ENCODE measurements at regions not wholly inside any gene's neighbourhood (a gene's known extent, or its start where the extent isn't known, plus 50 kb on each side); places are given as distances from the start of the nearest gene placed in this dataset.

- H3K4me3 Mint-ChIP-seq: no peak overlapping the region
- WGBS (ENCODE audit: insufficient coverage): 98% methylated on average over 7 of the region's 9 CpGs
- H3K9me3 ChIP-seq: no peaks in the 10 kb centered on the region
- H3K27me3 Mint-ChIP-seq: peaks cover 0 to 2% of the 10 kb centered on the region in 2 donors
- ChIA-PET CTCF (no interaction called here), POLR2A (no interaction called here)
- no peak overlapping the region for H3K27ac Mint-ChIP-seq
- no peaks in the 10 kb centered on the region for H3K4me1 Mint-ChIP-seq
- no peak for ATAC-seq (replicated peaks in 1 of 4)
- no peaks in the 10 kb centered on the region for H3K4me1 ChIP-seq (ENCODE audit: control insufficient read depth in 1 of 2, extremely low read depth in 1 of 2, insufficient read depth in 2 of 2, low read length in 2 of 2)
- H3K36me3 Mint-ChIP-seq: no peaks in the 10 kb centered on the region
- no peaks in the 10 kb centered on the region for H3K27me3 ChIP-seq (replicated peaks in 1 of 2; ENCODE audit: control insufficient read depth in 2 of 2, extremely low read depth in 1 of 2, insufficient read depth in 2 of 2, low read length in 1 of 2)
- no peak overlapping the region for H3K27ac ChIP-seq (ENCODE audit: low read length)
- H3K36me3 ChIP-seq (ENCODE audit: control insufficient read depth in 2 of 2, extremely low read depth in 1 of 2, insufficient read depth in 1 of 2, low read length in 1 of 2): no peaks in the 10 kb centered on the region
- H3K4me3 ChIP-seq (ENCODE audit: control insufficient read depth in 1 of 2, extremely low read depth in 1 of 2, low read length in 1 of 2): no peak overlapping the region
- H3K9me3 Mint-ChIP-seq: peaks cover 10 to 11% (median 11%) of the 10 kb centered on the region in 3 donors
- no peak for DNase-seq
These were observed 402.6 kb upstream of the ANKRD30A start for GRCh38 chr10:36722777-36723176.

GRCh38 chr10:36721871-36722270, 403.5 kb upstream of the ANKRD30A start:
- DNase-seq (no peak), ATAC-seq (replicated peaks in 1 of 4) (no peak)
- H3K4me3 Mint-ChIP-seq: no peak overlapping the region
- Histone ChIP-seq H3K4me3 (ENCODE audit: control insufficient read depth in 1 of 2, extremely low read depth in 1 of 2, low read length in 1 of 2) (no peak overlapping the region), H3K36me3 (ENCODE audit: control insufficient read depth in 2 of 2, extremely low read depth in 1 of 2, insufficient read depth in 1 of 2, low read length in 1 of 2) (no peaks in the 10 kb centered on the region), H3K27ac (ENCODE audit: low read length) (no peak overlapping the region), H3K27me3 (replicated peaks in 1 of 2; ENCODE audit: control insufficient read depth in 2 of 2, extremely low read depth in 1 of 2, insufficient read depth in 2 of 2, low read length in 1 of 2) (no peaks in the 10 kb centered on the region), H3K4me1 (ENCODE audit: control insufficient read depth in 1 of 2, extremely low read depth in 1 of 2, insufficient read depth in 2 of 2, low read length in 2 of 2) (no peaks in the 10 kb centered on the region), H3K9me3 (no peaks in the 10 kb centered on the region)
- peaks cover 0 to 2% of the 10 kb centered on the region in 2 donors for H3K27me3 Mint-ChIP-seq
- no peaks in the 10 kb centered on the region for H3K36me3 Mint-ChIP-seq
- H3K27ac Mint-ChIP-seq: no peak overlapping the region
- POLR2A ChIA-PET: no interaction called here
- CTCF ChIA-PET: no interaction called here
- no peaks in the 10 kb centered on the region for H3K4me1 Mint-ChIP-seq
- WGBS (ENCODE audit: insufficient coverage): 81% methylated on average over 2 of the region's 2 CpGs
- H3K9me3 Mint-ChIP-seq: peaks cover 11 to 15% (median 11%) of the 10 kb centered on the region in 3 donors

GRCh38 chr10:36720895-36721294, 404.5 kb upstream of the ANKRD30A start:
- peaks cover 0 to 2% of the 10 kb centered on the region in 2 donors for H3K27me3 Mint-ChIP-seq
- CTCF ChIA-PET: no interaction called here

GRCh38 chr10:36717118-36717517, 408.3 kb upstream of the ANKRD30A start:
- no CpG with 5 or more reads among the region's 2 CpGs for WGBS (ENCODE audit: insufficient coverage)
- ChIA-PET CTCF (no interaction called here), POLR2A (no interaction called here)
- H3K36me3 ChIP-seq (ENCODE audit: control insufficient read depth in 2 of 2, extremely low read depth in 1 of 2, insufficient read depth in 1 of 2, low read length in 1 of 2): no peaks in the 10 kb centered on the region
- peaks cover 0 to 2% of the 10 kb centered on the region in 2 donors for H3K27me3 Mint-ChIP-seq
- no peaks in the 10 kb centered on the region for H3K9me3 ChIP-seq
- no peaks in the 10 kb centered on the region for H3K4me1 Mint-ChIP-seq
- no peak overlapping the region for H3K4me3 Mint-ChIP-seq
- H3K4me1 ChIP-seq (ENCODE audit: control insufficient read depth in 1 of 2, extremely low read depth in 1 of 2, insufficient read depth in 2 of 2, low read length in 2 of 2): no peaks in the 10 kb centered on the region
- H3K4me3 ChIP-seq (ENCODE audit: control insufficient read depth in 1 of 2, extremely low read depth in 1 of 2, low read length in 1 of 2): no peak overlapping the region
- no peak overlapping the region for H3K27ac ChIP-seq (ENCODE audit: low read length)
- H3K9me3 Mint-ChIP-seq: peaks cover 4 to 18% (median 11%) of the 10 kb centered on the region in 3 donors
- no peaks in the 10 kb centered on the region for H3K27me3 ChIP-seq (replicated peaks in 1 of 2; ENCODE audit: control insufficient read depth in 2 of 2, extremely low read depth in 1 of 2, insufficient read depth in 2 of 2, low read length in 1 of 2)
- no peak for ATAC-seq (replicated peaks in 1 of 4)
- DNase-seq: no peak
- H3K36me3 Mint-ChIP-seq: no peaks in the 10 kb centered on the region
- H3K27ac Mint-ChIP-seq: no peak overlapping the region

More at GRCh38 chr10:36720895-36721294, 404.5 kb upstream of the ANKRD30A start:
- WGBS (ENCODE audit: insufficient coverage): no CpG with 5 or more reads among the region's 1 CpG
- Histone ChIP-seq H3K36me3 (ENCODE audit: control insufficient read depth in 2 of 2, extremely low read depth in 1 of 2, insufficient read depth in 1 of 2, low read length in 1 of 2) (no peaks in the 10 kb centered on the region), H3K9me3 (no peaks in the 10 kb centered on the region), H3K27me3 (replicated peaks in 1 of 2; ENCODE audit: control insufficient read depth in 2 of 2, extremely low read depth in 1 of 2, insufficient read depth in 2 of 2, low read length in 1 of 2) (no peaks in the 10 kb centered on the region), H3K4me3 (ENCODE audit: control insufficient read depth in 1 of 2, extremely low read depth in 1 of 2, low read length in 1 of 2) (no peak overlapping the region), H3K27ac (ENCODE audit: low read length) (no peak overlapping the region), H3K4me1 (ENCODE audit: control insufficient read depth in 1 of 2, extremely low read depth in 1 of 2, insufficient read depth in 2 of 2, low read length in 2 of 2) (no peaks in the 10 kb centered on the region)
- DNase-seq (no peak), ATAC-seq (replicated peaks in 1 of 4) (no peak)
- no peaks in the 10 kb centered on the region for H3K4me1 Mint-ChIP-seq
- no peak overlapping the region for H3K4me3 Mint-ChIP-seq
- POLR2A ChIA-PET: no interaction called here
- H3K36me3 Mint-ChIP-seq: no peaks in the 10 kb centered on the region
- H3K9me3 Mint-ChIP-seq: peaks cover 11 to 18% (median 15%) of the 10 kb centered on the region in 3 donors
- H3K27ac Mint-ChIP-seq: no peak overlapping the region

- H3K36me3 ChIP-seq (ENCODE audit: control insufficient read depth in 2 of 2, extremely low read depth in 1 of 2, insufficient read depth in 1 of 2, low read length in 1 of 2): no peaks in the 10 kb centered on the region
- Mint-ChIP-seq H3K4me3 (no peak overlapping the region), H3K9me3 (peaks cover 4 to 14% (median 11%) of the 10 kb centered on the region in 3 donors), H3K27ac (no peak overlapping the region), H3K36me3 (no peaks in the 10 kb centered on the region), H3K4me1 (no peaks in the 10 kb centered on the region), H3K27me3 (peaks cover 0 to 2% of the 10 kb centered on the region in 2 donors)
- WGBS (ENCODE audit: insufficient coverage): no CpG with 5 or more reads among the region's 2 CpGs
- H3K27me3 ChIP-seq (replicated peaks in 1 of 2; ENCODE audit: control insufficient read depth in 2 of 2, extremely low read depth in 1 of 2, insufficient read depth in 2 of 2, low read length in 1 of 2): no peaks in the 10 kb centered on the region
- ATAC-seq (replicated peaks in 1 of 4): no peak
- DNase-seq: no peak
- no peaks in the 10 kb centered on the region for H3K9me3 ChIP-seq
- H3K27ac ChIP-seq (ENCODE audit: low read length): no peak overlapping the region
- H3K4me3 ChIP-seq (ENCODE audit: control insufficient read depth in 1 of 2, extremely low read depth in 1 of 2, low read length in 1 of 2): no peak overlapping the region
- H3K4me1 ChIP-seq (ENCODE audit: control insufficient read depth in 1 of 2, extremely low read depth in 1 of 2, insufficient read depth in 2 of 2, low read length in 2 of 2): no peaks in the 10 kb centered on the region
- ChIA-PET POLR2A (no interaction called here), CTCF (no interaction called here)
These were observed 409.1 kb upstream of the ANKRD30A start for GRCh38 chr10:36716291-36716690.

GRCh38 chr10:36712695-36713094, 412.7 kb upstream of the ANKRD30A start:
- ATAC-seq (replicated peaks in 1 of 4): no peak
- no peaks in the 10 kb centered on the region for H3K4me1 ChIP-seq (ENCODE audit: control insufficient read depth in 1 of 2, extremely low read depth in 1 of 2, insufficient read depth in 2 of 2, low read length in 2 of 2)
- H3K9me3 ChIP-seq: no peaks in the 10 kb centered on the region
- H3K27ac ChIP-seq (ENCODE audit: low read length): no peak overlapping the region
- peaks cover 0 to 14% (median 5%) of the 10 kb centered on the region in 3 donors for H3K9me3 Mint-ChIP-seq
- ChIA-PET CTCF (no interaction called here), POLR2A (no interaction called here)
- no peaks in the 10 kb centered on the region for H3K27me3 Mint-ChIP-seq
- H3K36me3 ChIP-seq (ENCODE audit: control insufficient read depth in 2 of 2, extremely low read depth in 1 of 2, insufficient read depth in 1 of 2, low read length in 1 of 2): no peaks in the 10 kb centered on the region
- H3K4me3 Mint-ChIP-seq: no peak overlapping the region
- H3K4me3 ChIP-seq (ENCODE audit: control insufficient read depth in 1 of 2, extremely low read depth in 1 of 2, low read length in 1 of 2): no peak overlapping the region
- H3K27ac Mint-ChIP-seq: no peak overlapping the region
- no peaks in the 10 kb centered on the region for H3K4me1 Mint-ChIP-seq
- no peak for DNase-seq
- no peaks in the 10 kb centered on the region for H3K36me3 Mint-ChIP-seq
- no peaks in the 10 kb centered on the region for H3K27me3 ChIP-seq (replicated peaks in 1 of 2; ENCODE audit: control insufficient read depth in 2 of 2, extremely low read depth in 1 of 2, insufficient read depth in 2 of 2, low read length in 1 of 2)

GRCh38 chr10:36711361-36711760, 414.0 kb upstream of the ANKRD30A start:
- H3K9me3 Mint-ChIP-seq: peaks cover 0 to 10% (median 0%) of the 10 kb centered on the region in 3 donors
- Histone ChIP-seq H3K27ac (ENCODE audit: low read length) (no peak overlapping the region), H3K36me3 (ENCODE audit: control insufficient read depth in 2 of 2, extremely low read depth in 1 of 2, insufficient read depth in 1 of 2, low read length in 1 of 2) (no peaks in the 10 kb centered on the region), H3K4me3 (ENCODE audit: control insufficient read depth in 1 of 2, extremely low read depth in 1 of 2, low read length in 1 of 2) (no peak overlapping the region), H3K4me1 (ENCODE audit: control insufficient read depth in 1 of 2, extremely low read depth in 1 of 2, insufficient read depth in 2 of 2, low read length in 2 of 2) (no peaks in the 10 kb centered on the region), H3K9me3 (no peaks in the 10 kb centered on the region), H3K27me3 (replicated peaks in 1 of 2; ENCODE audit: control insufficient read depth in 2 of 2, extremely low read depth in 1 of 2, insufficient read depth in 2 of 2, low read length in 1 of 2) (no peaks in the 10 kb centered on the region)
- H3K36me3 Mint-ChIP-seq: no peaks in the 10 kb centered on the region
- ChIA-PET POLR2A (no interaction called here), CTCF (no interaction called here)
- no CpG with 5 or more reads among the region's 4 CpGs for WGBS (ENCODE audit: insufficient coverage)
- H3K4me1 Mint-ChIP-seq: no peaks in the 10 kb centered on the region
- no peak for ATAC-seq (replicated peaks in 1 of 4)
- no peak overlapping the region for H3K27ac Mint-ChIP-seq
- no peak for DNase-seq
- H3K27me3 Mint-ChIP-seq: no peaks in the 10 kb centered on the region
- H3K4me3 Mint-ChIP-seq: no peak overlapping the region
